ENCODE measurements at regions not wholly inside any gene's neighbourhood (a gene's known extent, or its start where the extent isn't known, plus 50 kb on each side); places are given as distances from the start of the nearest gene placed in this dataset.

- H3K4me1 ChIP-seq = no peaks in the 10 kb centered on the region
- intact Hi-C loops (cut with DNase I) = no loop called here
- no peak overlapping the region for H3K27ac ChIP-seq
- DNase-seq = no peak
- H3K9me3 ChIP-seq = no peaks in the 10 kb centered on the region
- TF ChIP-seq CTCF (IDR thresholded peaks at IDR 0.05) = no peak
- WGBS, 3 donors = 73 to 76% (median 73%) methylated on average over 5 of the region's 5 CpGs
- H3K36me3 ChIP-seq (ENCODE audit: insufficient read depth in 1 of 2, low read depth in 1 of 2) = no peaks in the 10 kb centered on the region
- H3K27me3 ChIP-seq (ENCODE audit: insufficient read depth in 3 of 3, low read length in 2 of 3) = no peaks in the 10 kb centered on the region
- no peak overlapping the region for H3K4me3 ChIP-seq
- ATAC-seq = no peak
Observed at GRCh38 chr9:91023741-91024140, 222.1 kb downstream of the SYK start.

GRCh38 chr9:91024841-91025240 is 223.2 kb downstream of the SYK start:
- DNase-seq = no peak
- no peaks in the 10 kb centered on the region for H3K36me3 ChIP-seq (ENCODE audit: insufficient read depth in 1 of 2, low read depth in 1 of 2)
- H3K4me3 ChIP-seq = no peak overlapping the region
- 81 to 86% (median 84%) methylated on average over 4 of the region's 4 CpGs for WGBS, 3 donors
- intact Hi-C loops (cut with DNase I) = no loop called here
- TF ChIP-seq CTCF (IDR thresholded peaks at IDR 0.05) = no peak
- no peak for ATAC-seq
- H3K4me1 ChIP-seq = no peaks in the 10 kb centered on the region
- no peak overlapping the region for H3K27ac ChIP-seq
- no peaks in the 10 kb centered on the region for H3K27me3 ChIP-seq (ENCODE audit: insufficient read depth in 3 of 3, low read length in 2 of 3)
- H3K9me3 ChIP-seq = no peaks in the 10 kb centered on the region

- no peak for ATAC-seq
- TF ChIP-seq CTCF (IDR thresholded peaks at IDR 0.05) = no peak
- Histone ChIP-seq H3K4me1 (no peaks in the 10 kb centered on the region), H3K4me3 (no peak overlapping the region), H3K27me3 (ENCODE audit: insufficient read depth in 3 of 3, low read length in 2 of 3) (no peaks in the 10 kb centered on the region), H3K27ac (no peak overlapping the region), H3K36me3 (ENCODE audit: insufficient read depth in 1 of 2, low read depth in 1 of 2) (no peaks in the 10 kb centered on the region), H3K9me3 (no peaks in the 10 kb centered on the region)
- intact Hi-C loops (cut with DNase I) = no loop called here
- 83 to 90% (median 85%) methylated on average over 4 of the region's 4 CpGs for WGBS, 3 donors
- DNase-seq = no peak
Observed at GRCh38 chr9:91025856-91026255, 224.2 kb downstream of the SYK start.

GRCh38 chr9:91026266-91026665 is 224.6 kb downstream of the SYK start:
- intact Hi-C loops (cut with DNase I) = no loop called here

More at GRCh38 chr9:91026266-91026665, 224.6 kb downstream of the SYK start:
- DNase-seq = no peak
- ATAC-seq = no peak
- Histone ChIP-seq H3K36me3 (ENCODE audit: insufficient read depth in 1 of 2, low read depth in 1 of 2) (no peaks in the 10 kb centered on the region), H3K9me3 (no peaks in the 10 kb centered on the region), H3K4me1 (no peaks in the 10 kb centered on the region), H3K27ac (no peak overlapping the region), H3K27me3 (ENCODE audit: insufficient read depth in 3 of 3, low read length in 2 of 3) (no peaks in the 10 kb centered on the region), H3K4me3 (no peak overlapping the region)
- TF ChIP-seq CTCF (IDR thresholded peaks at IDR 0.05) = no peak
- WGBS, 3 donors = 73 to 79% (median 79%) methylated on average over 8 of the region's 8 CpGs
